ENCODE measurements at regions not wholly inside any gene's neighbourhood (a gene's known extent, or its start where the extent isn't known, plus 50 kb on each side); places are given as distances from the start of the nearest gene placed in this dataset.

GRCh38 chr1:185666582-185666981 is 67.6 kb upstream of the HMCN1 start:
- no peaks in the 10 kb centered on the region for H3K4me1 ChIP-seq (ENCODE audit: control insufficient read depth, extremely low read depth, insufficient read depth, low read length)
- TF ChIP-seq GATA2 (IDR thresholded peaks at IDR 0.05; ENCODE audit: insufficient read depth, insufficient read length, low read depth, low read length): no peak
- TF ChIP-seq POLR2AphosphoS5 (IDR thresholded peaks at IDR 0.05; ENCODE audit: insufficient read depth, low read depth, low read length): no peak
- TF ChIP-seq JUN (IDR thresholded peaks at IDR 0.05; ENCODE audit: borderline replicate concordance, insufficient read depth, insufficient read length, low read depth): no peak
- no peak for TF ChIP-seq POLR2A (IDR thresholded peaks at IDR 0.05; ENCODE audit: low read depth, low read length)
- TF ChIP-seq CTCF (IDR thresholded peaks at IDR 0.05; ENCODE audit: extremely low read depth in 1 of 2, insufficient read depth in 1 of 2, low read depth in 1 of 2, low read length in 2 of 2): no peak
- no peak for TF ChIP-seq FOS (IDR thresholded peaks at IDR 0.05; ENCODE audit: borderline replicate concordance, insufficient read depth, low read length)
- no peak for TF ChIP-seq MYC (IDR thresholded peaks at IDR 0.05; ENCODE audit: low read depth, low read length)
- no peak for TF ChIP-seq MAX (IDR thresholded peaks at IDR 0.05; ENCODE audit: insufficient read depth, insufficient read length)
- no peak for TF ChIP-seq EZH2 (IDR thresholded peaks at IDR 0.05; ENCODE audit: borderline replicate concordance, low read depth, low read length, severe bottlenecking)
- intact Hi-C loops (cut with micrococcal nuclease): no loop called here
- no peak overlapping the region for H2AFZ ChIP-seq (ENCODE audit: low read depth, low read length)
- no peaks in the 10 kb centered on the region for H3K27me3 ChIP-seq (ENCODE audit: control insufficient read depth in 2 of 2, insufficient read depth in 2 of 2, low read length in 2 of 2)
- no peak overlapping the region for H3K4me3 ChIP-seq (replicated peaks in 1 of 3; ENCODE audit: insufficient read depth in 1 of 3, low read depth in 1 of 3, low read length in 3 of 3)
- BruUV-seq (replicated peaks): no TSS peak
- no peaks in the 10 kb centered on the region for H3K79me2 ChIP-seq (ENCODE audit: control insufficient read depth, insufficient read depth, low read length)
- no peaks in the 10 kb centered on the region for H3K9me1 ChIP-seq (replicated peaks; ENCODE audit: control insufficient read depth, extremely low read depth, insufficient read depth, low read length)
- H4K20me1 ChIP-seq (replicated peaks; ENCODE audit: control insufficient read depth, extremely low read depth, insufficient read depth, low read length): no peaks in the 10 kb centered on the region
- FAIRE-seq (no peak), DNase-seq (ENCODE audit: low read depth, low spot score) (no peak)
- ChIA-PET POLR2A (no interaction called here), CTCF (no interaction called here)
- dilution Hi-C loops (cut with MboI; ENCODE audit: extremely low pct_ligation_motif_present, low sequenced_read_pairs): no loop called here
- H3K36me3 ChIP-seq (ENCODE audit: control insufficient read depth in 2 of 2, extremely low read depth in 1 of 2, insufficient read depth in 2 of 2, low read length in 2 of 2): no peaks in the 10 kb centered on the region
- H3K9me3 ChIP-seq (replicated peaks; ENCODE audit: control insufficient read depth, insufficient read depth, low read length): no peaks in the 10 kb centered on the region
- no peak overlapping the region for H3K27ac ChIP-seq (ENCODE audit: insufficient read depth, low read depth, low read length)
- no peak overlapping the region for H3K4me2 ChIP-seq (ENCODE audit: insufficient read depth, low read length)
- no peak overlapping the region for H3K9ac ChIP-seq (replicated peaks; ENCODE audit: extremely low read depth, insufficient read depth, low read length)

Measured in endothelial cell of umbilical vein (primary cell).